Endothelial cell of umbilical vein (primary cell): ENCODE measurements at regions not wholly inside any gene's neighbourhood (a gene's known extent, or its start where the extent isn't known, plus 50 kb on each side); places are given as distances from the start of the nearest gene placed in this dataset.

Experiments used
- BruUV-seq: library from RNA; stranded (reverse); fragments of 400-500 nt; replicated peaks from 2 replicates; lab custom pipeline; 2021; lab: Mats Ljungman, UMichigan
- CTCF ChIA-PET: fragments of 300-600, 350-600 bp; sonication (Branson Sonifier 250); formaldehyde crosslinking; loops from one replicate; lab custom pipeline; 2021; ENCODE audit warnings: antibody characterized with exemption, inconsistent platforms; lab: Charles Lee
- POLR2A ChIA-PET: fragments of 300-600, 350-600 bp; sonication (Branson Sonifier 250); formaldehyde crosslinking; loops from one replicate; lab custom pipeline; 2021; ENCODE audit warnings: antibody characterized with exemption, inconsistent platforms; lab: Charles Lee
- DNase-seq: peaks from one replicate; pipeline ENCODE4 v3.0.0-alpha.2; 2011; ENCODE audit warnings: low read depth, low spot score
- FAIRE-seq: peaks from 2 replicates; lab custom pipeline; 2011; peaks lifted over from hg19 to GRCh38; lab: Jason Lieb, UNC
- H2AFZ ChIP-seq: 2 replicates; pipeline ENCODE4 v1.6.0; 2012; ENCODE audit warnings: low read depth, low read length, control low read depth, inconsistent platforms
- H3K27ac ChIP-seq: 2 replicates; pipeline ENCODE4 v1.5.1; 2011; ENCODE audit warnings: low read depth, mild to moderate bottlenecking, control low read depth, low read length, moderate library complexity; ENCODE audit not compliant: insufficient read depth
- H3K27me3 ChIP-seq, 2 experiments: 2 replicates each; pipeline versions ENCODE4 v1.6.0 to v1.6.1; 2011; ENCODE audit warnings: low read length in 2 of 2, mixed read lengths in 1 of 2; ENCODE audit not compliant: control insufficient read depth in 2 of 2, insufficient read depth in 2 of 2
- H3K36me3 ChIP-seq, 2 experiments: 2 replicates in 1 of 2; 3 replicates in 1 of 2; pipeline ENCODE4 v1.5.1; 2011; ENCODE audit warnings: low read length in 2 of 2, mild to moderate bottlenecking in 1 of 2, moderate library complexity in 1 of 2; ENCODE audit not compliant: control insufficient read depth in 2 of 2, insufficient read depth in 2 of 2; ENCODE audit errors: extremely low read depth in 1 of 2
- H3K4me1 ChIP-seq: 3 replicates; pipeline ENCODE4 v1.5.1; 2011; ENCODE audit warnings: mild to moderate bottlenecking, low read length; ENCODE audit not compliant: control insufficient read depth, insufficient read depth; ENCODE audit errors: extremely low read depth
- H3K4me2 ChIP-seq: 2 replicates; pipeline ENCODE4 v1.6.1; 2011; ENCODE audit warnings: low read length, control low read depth, mixed read lengths; ENCODE audit not compliant: insufficient read depth
- H3K4me3 ChIP-seq, 3 experiments: fragments of 200-600 bp in 1 of 3; sonication (generic), shearing (Covaris generic) in 1 of 3; replicated peaks in 1 of 3; 2 replicates each; pipeline ENCODE4 v1.5.1; 2011 to 2016; ENCODE audit warnings: control low read depth in 3 of 3, low read length in 3 of 3, mild to moderate bottlenecking in 2 of 3, inconsistent platforms in 1 of 3, low read depth in 1 of 3, moderate library complexity in 1 of 3; ENCODE audit not compliant: insufficient read depth in 1 of 3
- H3K79me2 ChIP-seq: 2 replicates; pipeline ENCODE4 v1.6.0; 2012; ENCODE audit warnings: low read length, inconsistent platforms; ENCODE audit not compliant: control insufficient read depth, insufficient read depth
- H3K9ac ChIP-seq: replicated peaks from 2 replicates; pipeline ENCODE3; 2011; ENCODE audit warnings: low read length, control low read depth; ENCODE audit not compliant: insufficient read depth; ENCODE audit errors: extremely low read depth
- H3K9me1 ChIP-seq: replicated peaks from 3 replicates; pipeline ENCODE4 v1.6.0; 2011; ENCODE audit warnings: mild to moderate bottlenecking, low read length; ENCODE audit not compliant: control insufficient read depth, insufficient read depth; ENCODE audit errors: extremely low read depth
- H3K9me3 ChIP-seq: replicated peaks from 2 replicates; pipeline ENCODE4 v1.5.1; 2012; ENCODE audit warnings: low read length, inconsistent platforms; ENCODE audit not compliant: control insufficient read depth, insufficient read depth
- H4K20me1 ChIP-seq: replicated peaks from 2 replicates; pipeline ENCODE3; 2011; ENCODE audit warnings: mild to moderate bottlenecking, low read length; ENCODE audit not compliant: control insufficient read depth, insufficient read depth; ENCODE audit errors: extremely low read depth
- EZH2 ChIP-seq: IDR thresholded peaks from 2 replicates; pipeline ENCODE4 v1.6.1; 2012; ENCODE audit warnings: borderline replicate concordance, low read depth, mild to moderate bottlenecking, moderate library complexity, low read length, inconsistent platforms; ENCODE audit not compliant: severe bottlenecking
- FOS ChIP-seq: IDR thresholded peaks from 2 replicates; pipeline ENCODE4 v1.6.1; 2011; ENCODE audit warnings: mild to moderate bottlenecking, low read length, moderate library complexity, borderline replicate concordance; ENCODE audit not compliant: insufficient read depth
- GATA2 ChIP-seq: IDR thresholded peaks from 2 replicates; pipeline ENCODE4 v1.7.0; 2011; ENCODE audit warnings: low read depth, mild to moderate bottlenecking, moderate library complexity, mixed read lengths, low read length; ENCODE audit not compliant: insufficient read length, insufficient read depth
- JUN ChIP-seq: IDR thresholded peaks from 2 replicates; pipeline ENCODE4 v1.6.1; 2011; ENCODE audit warnings: borderline replicate concordance, low read depth; ENCODE audit not compliant: insufficient read length, insufficient read depth
- MYC ChIP-seq: IDR thresholded peaks from one replicate; pipeline ENCODE4 v1.6.1; 2011; ENCODE audit warnings: mild to moderate bottlenecking, low read depth, low read length
- POLR2A ChIP-seq: IDR thresholded peaks from 2 replicates; pipeline ENCODE4 v1.6.1; 2012; ENCODE audit warnings: low read depth, mild to moderate bottlenecking, control low read depth, low read length
- POLR2AphosphoS5 ChIP-seq: IDR thresholded peaks from 2 replicates; pipeline ENCODE4 v1.6.1; 2012; ENCODE audit warnings: low read depth, mild to moderate bottlenecking, control low read depth, low read length, moderate library complexity; ENCODE audit not compliant: insufficient read depth
- dilution Hi-C: fragments of 300-500 bp; cut with MboI; formaldehyde crosslinking; loops from one replicate; pipeline ENCODE4 v1.15.0; 2019; ENCODE audit warnings: low sequenced_read_pairs; ENCODE audit not compliant: extremely low pct_ligation_motif_present
- intact Hi-C: fragments of 100-400 bp; cut with micrococcal nuclease; formaldehyde crosslinking; loops from one replicate; pipeline ENCODE4 v1.10.0; 2022
- TF ChIP-seq, protein P1 (sequence below): IDR thresholded peaks from 2 replicates; pipeline ENCODE4 v1.6.1; 2011; ENCODE audit not compliant: insufficient read depth, insufficient read length
- TF ChIP-seq, protein P2 (sequence below), 2 donors: IDR thresholded peaks; 1 replicate in 1 of 2; 2 replicates in 1 of 2; pipeline ENCODE4 v1.5.1; 2011; ENCODE audit warnings: low read length in 2 of 2, mild to moderate bottlenecking in 2 of 2, moderate library complexity in 2 of 2, control low read depth in 1 of 2, inconsistent platforms in 1 of 2, low read depth in 1 of 2; ENCODE audit not compliant: insufficient read depth in 1 of 2; ENCODE audit errors: extremely low read depth in 1 of 2

DNA sequence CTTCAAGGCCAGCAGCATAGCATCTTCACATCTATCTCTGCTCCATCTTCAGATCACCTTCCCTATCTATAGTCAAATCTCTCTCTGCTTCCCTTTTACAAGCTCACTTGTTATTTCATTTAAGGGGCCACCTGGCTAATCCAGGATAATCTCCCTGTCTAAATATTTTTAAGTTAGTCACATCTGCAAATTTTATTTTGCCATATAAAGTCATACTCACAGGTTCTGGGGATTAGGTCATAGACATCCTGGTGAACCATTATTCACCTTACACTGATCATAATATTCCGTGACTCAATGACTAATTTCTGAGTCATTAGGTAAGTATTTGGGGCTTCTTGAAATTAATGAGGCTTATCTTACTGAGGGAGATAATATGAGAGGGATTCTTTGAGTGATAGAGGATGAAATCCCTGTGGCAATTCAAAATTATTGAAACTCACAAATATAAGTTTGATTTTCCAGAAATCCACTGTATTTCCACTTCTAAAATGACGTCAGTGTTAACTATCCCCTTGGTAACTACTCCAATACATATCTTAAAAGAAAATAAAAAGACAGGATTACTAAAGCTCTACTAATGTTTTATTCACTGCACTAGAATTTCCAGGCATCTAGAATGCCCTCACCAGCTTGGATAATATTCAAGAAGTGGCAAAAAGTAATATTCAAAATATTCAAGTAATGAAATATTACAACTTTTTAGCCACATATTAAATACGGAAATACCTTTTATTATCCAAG lies 93.7 kb upstream of the RBMS3 start:
- Histone ChIP-seq H3K79me2 (no peaks in the 10 kb centered on the region), H3K4me3 (no peak overlapping the region), H2AFZ (no peak overlapping the region), H4K20me1 (no peaks in the 10 kb centered on the region), H3K27ac (peak overlapping the region; percentile 90), H3K27me3 (no peaks in the 10 kb centered on the region), H3K4me2 (peak overlapping the region; percentile 30), H3K9ac (peak overlapping the region; percentile 47), H3K9me3 (no peaks in the 10 kb centered on the region), H3K36me3 (no peaks in the 10 kb centered on the region), H3K4me1 (peaks cover 17% of the 10 kb centered on the region), H3K9me1 (no peaks in the 10 kb centered on the region)
- ChIA-PET CTCF (interaction anchor here (0.7 to 1.7 kb wide), 6 partner anchors 8 to 94 kb away, joined by 3 to 7 read pairs (median 4); partner anchors contain the start of gene RBMS3), POLR2A (no interaction called here)
- BruUV-seq, result TSS peak; percentile 93
- intact Hi-C loops, result loop anchor here (1.0 to 2.0 kb wide), 3 partner anchors 94 to 572 kb away; partner anchors contain the start of gene RBMS3
- peak; percentile 76 for DNase-seq
- TF ChIP-seq GATA2, result peak; percentile 83
- no peak for TF ChIP-seq MYC
- no peak for TF ChIP-seq POLR2A
- TF ChIP-seq POLR2AphosphoS5, result no peak
- TF ChIP-seq, protein P1, sequence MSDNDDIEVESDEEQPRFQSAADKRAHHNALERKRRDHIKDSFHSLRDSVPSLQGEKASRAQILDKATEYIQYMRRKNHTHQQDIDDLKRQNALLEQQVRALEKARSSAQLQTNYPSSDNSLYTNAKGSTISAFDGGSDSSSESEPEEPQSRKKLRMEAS, result no peak
- peak; percentile 92 for TF ChIP-seq JUN
- TF ChIP-seq, protein P2, sequence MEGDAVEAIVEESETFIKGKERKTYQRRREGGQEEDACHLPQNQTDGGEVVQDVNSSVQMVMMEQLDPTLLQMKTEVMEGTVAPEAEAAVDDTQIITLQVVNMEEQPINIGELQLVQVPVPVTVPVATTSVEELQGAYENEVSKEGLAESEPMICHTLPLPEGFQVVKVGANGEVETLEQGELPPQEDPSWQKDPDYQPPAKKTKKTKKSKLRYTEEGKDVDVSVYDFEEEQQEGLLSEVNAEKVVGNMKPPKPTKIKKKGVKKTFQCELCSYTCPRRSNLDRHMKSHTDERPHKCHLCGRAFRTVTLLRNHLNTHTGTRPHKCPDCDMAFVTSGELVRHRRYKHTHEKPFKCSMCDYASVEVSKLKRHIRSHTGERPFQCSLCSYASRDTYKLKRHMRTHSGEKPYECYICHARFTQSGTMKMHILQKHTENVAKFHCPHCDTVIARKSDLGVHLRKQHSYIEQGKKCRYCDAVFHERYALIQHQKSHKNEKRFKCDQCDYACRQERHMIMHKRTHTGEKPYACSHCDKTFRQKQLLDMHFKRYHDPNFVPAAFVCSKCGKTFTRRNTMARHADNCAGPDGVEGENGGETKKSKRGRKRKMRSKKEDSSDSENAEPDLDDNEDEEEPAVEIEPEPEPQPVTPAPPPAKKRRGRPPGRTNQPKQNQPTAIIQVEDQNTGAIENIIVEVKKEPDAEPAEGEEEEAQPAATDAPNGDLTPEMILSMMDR (IDR thresholded peaks at IDR 0.05; ENCODE audit: extremely low read depth in 1 of 2, insufficient read depth in 1 of 2, low read depth in 1 of 2, low read length in 2 of 2), result no peak
- no peak for TF ChIP-seq EZH2
- peak; percentile 96 for TF ChIP-seq FOS
- dilution Hi-C loops, result no loop called here
- FAIRE-seq, result peak; percentile 46
